NCI-H2227 (cell line): ENCODE measurements at regions not wholly inside any gene's neighbourhood (a gene's known extent, or its start where the extent isn't known, plus 50 kb on each side); places are given as distances from the start of the nearest gene placed in this dataset.

Experiments
- DNase-seq: peaks from one replicate; lab custom pipeline; 2025; ENCODE audit not compliant: unreplicated experiment; lab: John Stamatoyannopoulos, UW

- DNase-seq: no peak
Measured at GRCh38 chr2:57550912-57551311, 495.7 kb upstream of the VRK2 start.

- DNase-seq: no peak
Measured at GRCh38 chr2:57552885-57553284, 493.7 kb upstream of the VRK2 start.

- DNase-seq: no peak
Measured at GRCh38 chr2:57554348-57554747, 492.3 kb upstream of the VRK2 start.

GRCh38 chr2:57558312-57558711 lies 488.3 kb upstream of the VRK2 start:
- DNase-seq: no peak

GRCh38 chr2:57562495-57562894 lies 484.1 kb upstream of the VRK2 start:
- DNase-seq: peak; percentile 88

- DNase-seq: peak; percentile 24
Measured at GRCh38 chr2:57563015-57563414, 483.6 kb upstream of the VRK2 start.

GRCh38 chr2:57567245-57567644 lies 479.4 kb upstream of the VRK2 start:
- DNase-seq: no peak

GRCh38 chr2:57569396-57569795 lies 477.2 kb upstream of the VRK2 start:
- DNase-seq: peak; percentile 30

GRCh38 chr2:57570961-57571360 lies 475.6 kb upstream of the VRK2 start:
- DNase-seq: no peak

GRCh38 chr2:57575700-57576268 lies 470.8 kb upstream of the VRK2 start:
- DNase-seq: no peak

- DNase-seq: no peak
Measured at GRCh38 chr2:57576983-57577382, 469.6 kb upstream of the VRK2 start.

- DNase-seq: no peak
Measured at GRCh38 chr2:57597940-57598339, 448.7 kb upstream of the VRK2 start.

- no peak for DNase-seq
Measured at GRCh38 chr2:57598551-57598950, 448.1 kb upstream of the VRK2 start.

- no peak for DNase-seq
Measured at GRCh38 chr2:57602733-57603132, 443.9 kb upstream of the VRK2 start.

GRCh38 chr2:57614988-57615387 lies 431.6 kb upstream of the VRK2 start:
- DNase-seq: no peak

- DNase-seq: no peak
Measured at GRCh38 chr2:57615855-57616556, 430.6 kb upstream of the VRK2 start.

GRCh38 chr2:57617318-57617717 lies 429.3 kb upstream of the VRK2 start:
- DNase-seq: no peak

GRCh38 chr2:57621122-57621663 lies 425.4 kb upstream of the VRK2 start:
- no peak for DNase-seq

GRCh38 chr2:57622009-57622408 lies 424.6 kb upstream of the VRK2 start:
- DNase-seq: no peak

GRCh38 chr2:57656198-57656597 lies 390.4 kb upstream of the VRK2 start:
- no peak for DNase-seq

- DNase-seq: no peak
Measured at GRCh38 chr2:57669570-57669969, 377.0 kb upstream of the VRK2 start.

GRCh38 chr2:57674025-57674424 lies 372.6 kb upstream of the VRK2 start:
- no peak for DNase-seq

GRCh38 chr2:57674743-57675142 lies 371.9 kb upstream of the VRK2 start:
- DNase-seq: no peak
